Liver (tissue), 8 donors: ENCODE measurements at regions not wholly inside any gene's neighbourhood (a gene's known extent, or its start where the extent isn't known, plus 50 kb on each side); places are given as distances from the start of the nearest gene placed in this dataset.

Experiments used
- DNase-seq: peaks from one replicate; pipeline ENCODE4 v3.0.0-alpha.2; 2017; ENCODE audit warnings: low spot score
- H3K27ac ChIP-seq, 2 donors: one replicate each; pipeline ENCODE4 v1.7.0; 2013; ENCODE audit warnings: inconsistent platforms in 2 of 2, low read length in 2 of 2, control low read depth in 1 of 2, low read depth in 1 of 2, mild to moderate bottlenecking in 1 of 2
- H3K27me3 ChIP-seq, 4 donors: one replicate each; pipeline versions ENCODE4 v1.6.1 to v1.7.0; 2013; ENCODE audit warnings: low read length in 3 of 4, inconsistent platforms in 1 of 4, mild to moderate bottlenecking in 1 of 4, moderate library complexity in 1 of 4; ENCODE audit not compliant: control insufficient read depth in 4 of 4, insufficient read depth in 4 of 4
- H3K36me3 ChIP-seq, 4 donors: one replicate each; pipeline versions ENCODE4 v1.6.1 to v1.7.0; 2013; ENCODE audit warnings: low read length in 3 of 4, mild to moderate bottlenecking in 3 of 4, low read depth in 1 of 4, moderate library complexity in 1 of 4; ENCODE audit not compliant: control insufficient read depth in 4 of 4, insufficient read depth in 3 of 4
- H3K4me1 ChIP-seq, 4 donors: one replicate each; pipeline versions ENCODE4 v1.6.1 to v1.7.0; 2013; ENCODE audit warnings: low read length in 3 of 4, mild to moderate bottlenecking in 3 of 4, moderate library complexity in 1 of 4; ENCODE audit not compliant: control insufficient read depth in 4 of 4, insufficient read depth in 4 of 4
- H3K4me3 ChIP-seq, 3 donors: one replicate each; pipeline versions ENCODE4 v1.6.1 to v1.7.0; 2013; ENCODE audit warnings: low read length in 3 of 3, control low read depth in 1 of 3, low read depth in 1 of 3, mild to moderate bottlenecking in 1 of 3
- H3K9ac ChIP-seq, 2 donors: one replicate each; pipeline ENCODE4 v1.7.0; 2013; ENCODE audit warnings: low read length in 2 of 2, mild to moderate bottlenecking in 2 of 2, moderate library complexity in 2 of 2, control low read depth in 1 of 2, low read depth in 1 of 2
- H3K9me3 ChIP-seq, 4 donors: one replicate each; pipeline versions ENCODE4 v1.6.1 to v1.7.0; 2013; ENCODE audit warnings: low read length in 3 of 4; ENCODE audit not compliant: control insufficient read depth in 4 of 4
- ATF3 ChIP-seq: IDR thresholded peaks from 2 replicates; pipeline ENCODE4 v1.6.1; 2016; ENCODE audit warnings: antibody characterized with exemption
- CTCF ChIP-seq: fragments of 150-350 bp; IDR thresholded peaks from 2 replicates; pipeline ENCODE4 v1.5.1; 2017; ENCODE audit warnings: improper control_type of control experiment, low read depth, low read length; ENCODE audit not compliant: missing input control
- EGR1 ChIP-seq, 2 donors: IDR thresholded peaks; 2 replicates each; pipeline ENCODE4 v1.6.1; 2016 to 2018; ENCODE audit warnings: antibody characterized with exemption in 2 of 2, low read depth in 2 of 2
- FOXA1 ChIP-seq: IDR thresholded peaks from 2 replicates; pipeline ENCODE4 v1.6.1; 2016; ENCODE audit warnings: antibody characterized with exemption
- GABPA ChIP-seq, 2 donors: IDR thresholded peaks in 1 of 2; conservative IDR thresholded peaks in 1 of 2; 2 replicates each; pipeline ENCODE4 v1.6.1; 2016; ENCODE audit warnings: antibody characterized with exemption in 2 of 2, mild to moderate bottlenecking in 1 of 2, moderate library complexity in 1 of 2
- HNF4A ChIP-seq, 2 donors: conservative IDR thresholded peaks; 2 replicates each; pipeline ENCODE4 v1.6.1; 2016; ENCODE audit warnings: antibody characterized with exemption in 2 of 2, mild to moderate bottlenecking in 2 of 2
- HNF4G ChIP-seq: IDR thresholded peaks from 2 replicates; pipeline ENCODE4 v1.6.1; 2016; ENCODE audit warnings: antibody characterized with exemption
- MAX ChIP-seq: IDR thresholded peaks from 2 replicates; pipeline ENCODE4 v1.6.1; 2016; ENCODE audit warnings: antibody characterized with exemption
- RAD21 ChIP-seq, 2 donors: IDR thresholded peaks; 2 replicates each; pipeline ENCODE4 v1.6.1; 2016; ENCODE audit warnings: antibody characterized with exemption in 2 of 2, mild to moderate bottlenecking in 2 of 2
- REST ChIP-seq: IDR thresholded peaks from 2 replicates; pipeline ENCODE4 v1.6.1; 2016; ENCODE audit warnings: antibody characterized with exemption, mild to moderate bottlenecking
- RXRA ChIP-seq, 2 donors: IDR thresholded peaks; 2 replicates each; pipeline ENCODE4 v1.6.1; 2017 to 2018; ENCODE audit warnings: antibody characterized with exemption in 2 of 2, mild to moderate bottlenecking in 1 of 2
- SP1 ChIP-seq: IDR thresholded peaks from 2 replicates; pipeline ENCODE4 v1.6.1; 2018; ENCODE audit warnings: antibody characterized with exemption, mild to moderate bottlenecking
- TAF1 ChIP-seq: conservative IDR thresholded peaks from 2 replicates; pipeline ENCODE4 v1.6.1; 2016; ENCODE audit warnings: antibody characterized with exemption, mild to moderate bottlenecking
- YY1 ChIP-seq: IDR thresholded peaks from 2 replicates; pipeline ENCODE4 v1.6.1; 2016; ENCODE audit warnings: antibody characterized with exemption, mild to moderate bottlenecking
- WGBS: extraction: QIAGEN DNeasy Blood & Tissue Kit; methylation state at CpG from one replicate; pipeline ENCODE4 v1.1.7; 2013; 5-methylcytosine and 5-hydroxymethylcytosine counted together
- donor health status: healthy.
- donor health status: healthy.
- donor health status: healthy.
- donor health status: healthy.
- donor health status: healthy.

GRCh38 chrX:97747346-97747745 is 863.6 kb downstream of the RPA4 start (continued):
- TF ChIP-seq RAD21 (IDR thresholded peaks at IDR 0.05) (no peak), EGR1 (IDR thresholded peaks at IDR 0.05; ENCODE audit: low read depth in 2 of 2) (no peak)

- Histone ChIP-seq H3K27ac (no peak overlapping the region), H3K36me3 (no peaks in the 10 kb centered on the region), H3K4me3 (no peak overlapping the region), H3K9me3 (no peaks in the 10 kb centered on the region), H3K27me3 (no peaks in the 10 kb centered on the region), H3K9ac (no peak overlapping the region), H3K4me1 (no peaks in the 10 kb centered on the region)
- DNase-seq, result no peak
- WGBS, result 74% methylated on average over 4 of the region's 4 CpGs
- TF ChIP-seq HNF4A (conservative IDR thresholded peaks at IDR 0.05), result no peak
- TF ChIP-seq RXRA (IDR thresholded peaks at IDR 0.05), result no peak
Measured at GRCh38 chrX:97751016-97751415, 867.3 kb downstream of the RPA4 start.

- no peak overlapping the region for H3K9ac ChIP-seq
- TF ChIP-seq REST, result no peak
- no peak for TF ChIP-seq SP1
- TF ChIP-seq TAF1, result no peak
- no peak for TF ChIP-seq CTCF
- TF ChIP-seq EGR1 (IDR thresholded peaks at IDR 0.05; ENCODE audit: low read depth in 2 of 2), result no peak
- TF ChIP-seq RAD21 (IDR thresholded peaks at IDR 0.05), result no peak
- TF ChIP-seq ATF3, result no peak
- TF ChIP-seq YY1, result no peak
- H3K27me3 ChIP-seq, result no peaks in the 10 kb centered on the region
- H3K4me3 ChIP-seq, result no peak overlapping the region
- H3K4me1 ChIP-seq, result no peaks in the 10 kb centered on the region
- H3K9me3 ChIP-seq, result no peaks in the 10 kb centered on the region
- H3K36me3 ChIP-seq, result no peaks in the 10 kb centered on the region
- H3K27ac ChIP-seq, result no peak overlapping the region
- no peak for DNase-seq
- 77% methylated on average over 4 of the region's 4 CpGs for WGBS
Measured at GRCh38 chrX:97751735-97752134, 868.0 kb downstream of the RPA4 start.

GRCh38 chrX:97756879-97757278 is 873.2 kb downstream of the RPA4 start:
- no peak overlapping the region for H3K9ac ChIP-seq
- 90% methylated on average over 5 of the region's 5 CpGs for WGBS
- no peaks in the 10 kb centered on the region for H3K4me1 ChIP-seq
- no peaks in the 10 kb centered on the region for H3K27me3 ChIP-seq
- no peak for DNase-seq
- no peaks in the 10 kb centered on the region for H3K36me3 ChIP-seq
- no peaks in the 10 kb centered on the region for H3K9me3 ChIP-seq
- H3K4me3 ChIP-seq, result no peak overlapping the region
- H3K27ac ChIP-seq, result no peak overlapping the region
- no peak for TF ChIP-seq HNF4A (conservative IDR thresholded peaks at IDR 0.05)
- TF ChIP-seq ATF3, result no peak
- TF ChIP-seq RAD21 (IDR thresholded peaks at IDR 0.05), result no peak
- TF ChIP-seq REST, result no peak
- no peak for TF ChIP-seq MAX
- no peak for TF ChIP-seq HNF4G
- TF ChIP-seq GABPA (IDR thresholded peaks at IDR 0.05 in 1 of 2, conservative IDR thresholded peaks at IDR 0.05 in 1 of 2), result no peak
- no peak for TF ChIP-seq FOXA1
- TF ChIP-seq RXRA (IDR thresholded peaks at IDR 0.05), result no peak
